ENCODE measurements at regions not wholly inside any gene's neighbourhood (a gene's known extent, or its start where the extent isn't known, plus 50 kb on each side); places are given as distances from the start of the nearest gene placed in this dataset.
"Not testable (repeated sequence)": the region's sequence is repeated elsewhere in the genome, so short reads cannot be mapped to it uniquely, and the experiment has no call there.

- H4K20me1 ChIP-seq (ENCODE audit: control insufficient read depth, extremely low read depth, insufficient read depth, low read length); H3K9me3 ChIP-seq (ENCODE audit: control insufficient read depth, low read depth, low read length); H3K4me1 ChIP-seq (ENCODE audit: control insufficient read depth, extremely low read depth, insufficient read depth, low read length); H3K4me2 ChIP-seq (ENCODE audit: control insufficient read depth, extremely low read depth, insufficient read depth, low read depth, low read length); DNase-seq (ENCODE audit: low read depth, low spot score); dilution Hi-C loops (cut with MboI; ENCODE audit: extremely low pct_ligation_motif_present, low sequenced_read_pairs); FAIRE-seq; H2AFZ ChIP-seq (ENCODE audit: control insufficient read depth, low read length); H3K36me3 ChIP-seq (ENCODE audit: control insufficient read depth in 2 of 2, extremely low read depth in 1 of 2, insufficient read depth in 2 of 2, low read length in 2 of 2); H3K79me2 ChIP-seq (ENCODE audit: control insufficient read depth, insufficient read depth, low read length); H3K27ac ChIP-seq (ENCODE audit: control insufficient read depth, insufficient read depth, low read length); H3K9me1 ChIP-seq (ENCODE audit: control insufficient read depth, extremely low read depth, insufficient read depth, low read length); H3K27me3 ChIP-seq (ENCODE audit: control insufficient read depth, extremely low read depth, insufficient read depth, low read length): not testable (repeated sequence)
- H3K4me3 ChIP-seq (ENCODE audit: control insufficient read depth in 2 of 3, extremely low read depth in 1 of 3, insufficient read depth in 2 of 3, low read depth in 1 of 3, low read length in 3 of 3): peak overlapping the region; percentile 35 to 64 (median 55)
- TF ChIP-seq CTCF (optimal IDR thresholded peaks at IDR 0.05 in 1 of 3, IDR thresholded peaks at IDR 0.05 in 1 of 3, conservative IDR thresholded peaks at IDR 0.05 in 1 of 3; ENCODE audit: extremely low read depth in 1 of 3, insufficient read depth in 2 of 3, low read length in 3 of 3): peak in 1 of 3 experiments; percentile 51
- peak overlapping the region; percentile 65 for H3K9ac ChIP-seq (ENCODE audit: control insufficient read depth, extremely low read depth, insufficient read depth, low read length)
Observed at GRCh38 chr6:26956601-26957184, 290.8 kb upstream of the PRSS16 start.

GRCh38 chr6:26957399-26958127 lies 289.9 kb upstream of the PRSS16 start:
- H4K20me1 ChIP-seq (ENCODE audit: control insufficient read depth, extremely low read depth, insufficient read depth, low read length); H3K27ac ChIP-seq (ENCODE audit: control insufficient read depth, insufficient read depth, low read length); H3K9me1 ChIP-seq (ENCODE audit: control insufficient read depth, extremely low read depth, insufficient read depth, low read length); H3K36me3 ChIP-seq (ENCODE audit: control insufficient read depth in 2 of 2, extremely low read depth in 1 of 2, insufficient read depth in 2 of 2, low read length in 2 of 2); H3K9me3 ChIP-seq (ENCODE audit: control insufficient read depth, low read depth, low read length); H3K27me3 ChIP-seq (ENCODE audit: control insufficient read depth, extremely low read depth, insufficient read depth, low read length); dilution Hi-C loops (cut with MboI; ENCODE audit: extremely low pct_ligation_motif_present, low sequenced_read_pairs); DNase-seq (ENCODE audit: low read depth, low spot score); H3K79me2 ChIP-seq (ENCODE audit: control insufficient read depth, insufficient read depth, low read length); H3K4me1 ChIP-seq (ENCODE audit: control insufficient read depth, extremely low read depth, insufficient read depth, low read length); FAIRE-seq: not testable (repeated sequence)
- Histone ChIP-seq H3K4me2 (ENCODE audit: control insufficient read depth, extremely low read depth, insufficient read depth, low read depth, low read length) (peak overlapping the region; percentile 62), H3K9ac (ENCODE audit: control insufficient read depth, extremely low read depth, insufficient read depth, low read length) (peak overlapping the region; percentile 65), H2AFZ (ENCODE audit: control insufficient read depth, low read length) (peak overlapping the region; percentile 33), H3K4me3 (ENCODE audit: control insufficient read depth in 2 of 3, extremely low read depth in 1 of 3, insufficient read depth in 2 of 3, low read depth in 1 of 3, low read length in 3 of 3) (peak overlapping the region; percentile 35 to 64 (median 55))

- H3K79me2 ChIP-seq (ENCODE audit: control insufficient read depth, insufficient read depth, low read length); H3K4me1 ChIP-seq (ENCODE audit: control insufficient read depth, extremely low read depth, insufficient read depth, low read length); H3K36me3 ChIP-seq (ENCODE audit: control insufficient read depth in 2 of 2, extremely low read depth in 1 of 2, insufficient read depth in 2 of 2, low read length in 2 of 2); H3K27ac ChIP-seq (ENCODE audit: control insufficient read depth, insufficient read depth, low read length); H3K9ac ChIP-seq (ENCODE audit: control insufficient read depth, extremely low read depth, insufficient read depth, low read length); H3K27me3 ChIP-seq (ENCODE audit: control insufficient read depth, extremely low read depth, insufficient read depth, low read length); H4K20me1 ChIP-seq (ENCODE audit: control insufficient read depth, extremely low read depth, insufficient read depth, low read length); FAIRE-seq; H3K9me1 ChIP-seq (ENCODE audit: control insufficient read depth, extremely low read depth, insufficient read depth, low read length); H3K9me3 ChIP-seq (ENCODE audit: control insufficient read depth, low read depth, low read length); DNase-seq (ENCODE audit: low read depth, low spot score); dilution Hi-C loops (cut with MboI; ENCODE audit: extremely low pct_ligation_motif_present, low sequenced_read_pairs); H3K4me2 ChIP-seq (ENCODE audit: control insufficient read depth, extremely low read depth, insufficient read depth, low read depth, low read length); H3K4me3 ChIP-seq (ENCODE audit: control insufficient read depth in 2 of 3, extremely low read depth in 1 of 3, insufficient read depth in 2 of 3, low read depth in 1 of 3, low read length in 3 of 3); H2AFZ ChIP-seq (ENCODE audit: control insufficient read depth, low read length): not testable (repeated sequence)
Observed at GRCh38 chr6:26961236-26961635, 286.3 kb upstream of the PRSS16 start.
